GM19238 (cell line): ENCODE measurements at regions not wholly inside any gene's neighbourhood (a gene's known extent, or its start where the extent isn't known, plus 50 kb on each side); places are given as distances from the start of the nearest gene placed in this dataset.

Experiments
- DNase-seq: peaks from one replicate; pipeline ENCODE4 v3.0.0; 2011; ENCODE audit warnings: low spot score; ENCODE audit not compliant: insufficient read length

- DNase-seq, result no peak
These were observed 160.3 kb upstream of the TENM3 start for GRCh38 chr4:182082910-182083309.

GRCh38 chr4:182083671-182084410, 159.4 kb upstream of the TENM3 start:
- DNase-seq, result no peak

GRCh38 chr4:182085051-182085480, 158.1 kb upstream of the TENM3 start:
- DNase-seq, result no peak

DNA sequence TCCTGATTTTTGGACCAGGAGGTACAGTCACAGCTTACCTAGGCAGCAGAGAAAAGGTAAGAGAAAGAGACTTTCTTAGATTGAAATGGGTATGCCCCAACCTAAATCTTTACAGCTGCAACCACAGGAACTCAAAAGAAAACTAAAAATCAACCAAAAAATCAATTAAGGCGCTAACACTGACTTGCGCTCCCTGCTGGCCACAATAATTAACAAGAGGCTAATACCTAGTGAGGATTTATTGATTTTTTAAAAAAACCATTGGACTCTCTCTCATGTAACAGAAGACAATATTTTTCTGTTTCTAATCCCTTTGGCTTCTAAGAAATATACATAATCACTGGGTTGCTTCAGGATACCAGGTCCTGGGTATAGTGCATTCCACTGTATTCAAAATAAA, 153.9 kb upstream of the TENM3 start:
- no peak for DNase-seq

- no peak for DNase-seq
These were observed 153.0 kb upstream of the TENM3 start for GRCh38 chr4:182090186-182090585.

DNA sequence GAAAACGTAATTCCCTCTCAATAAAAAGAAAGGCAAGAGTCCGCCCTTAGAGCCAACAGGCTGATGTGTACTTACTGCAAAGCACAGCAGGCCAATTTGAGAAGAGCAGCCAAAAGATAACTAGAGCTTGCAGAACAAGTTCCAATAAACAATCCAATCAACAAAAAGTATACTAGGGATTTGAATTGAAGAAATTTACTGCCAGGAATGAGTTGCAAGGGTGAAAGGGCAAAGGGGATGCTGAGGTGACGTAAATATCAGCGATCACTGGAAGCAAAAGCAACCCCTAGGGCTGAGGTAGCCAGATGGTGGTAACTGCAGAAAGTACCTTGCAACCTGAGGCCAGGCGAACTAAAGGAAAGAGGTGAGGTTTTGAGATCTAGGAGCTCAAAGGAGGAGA, 152.1 kb upstream of the TENM3 start:
- no peak for DNase-seq

GRCh38 chr4:182093431-182093831, 149.8 kb upstream of the TENM3 start:
- DNase-seq, result no peak

DNA sequence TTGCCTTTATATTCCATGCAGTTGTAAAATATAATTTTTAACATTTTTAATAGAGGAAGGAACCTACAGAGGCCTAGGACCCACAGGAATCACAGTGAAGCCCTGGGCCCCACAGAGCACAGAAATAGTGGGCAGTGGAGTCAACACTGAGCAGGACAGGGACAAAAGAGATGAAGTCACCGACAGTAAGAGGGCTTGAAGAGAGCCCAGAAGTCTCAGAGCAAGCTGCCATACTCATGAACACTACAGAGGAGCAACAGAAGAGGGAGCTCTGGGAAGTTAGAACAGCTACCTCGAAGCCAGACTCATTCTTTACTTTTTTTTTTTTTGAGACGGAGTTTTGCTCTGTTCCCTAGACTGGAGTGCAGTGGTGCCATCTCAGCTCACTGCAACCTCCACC, 149.3 kb upstream of the TENM3 start:
- no peak for DNase-seq

GRCh38 chr4:182101618-182102017, 141.6 kb upstream of the TENM3 start:
- DNase-seq, result no peak

DNA sequence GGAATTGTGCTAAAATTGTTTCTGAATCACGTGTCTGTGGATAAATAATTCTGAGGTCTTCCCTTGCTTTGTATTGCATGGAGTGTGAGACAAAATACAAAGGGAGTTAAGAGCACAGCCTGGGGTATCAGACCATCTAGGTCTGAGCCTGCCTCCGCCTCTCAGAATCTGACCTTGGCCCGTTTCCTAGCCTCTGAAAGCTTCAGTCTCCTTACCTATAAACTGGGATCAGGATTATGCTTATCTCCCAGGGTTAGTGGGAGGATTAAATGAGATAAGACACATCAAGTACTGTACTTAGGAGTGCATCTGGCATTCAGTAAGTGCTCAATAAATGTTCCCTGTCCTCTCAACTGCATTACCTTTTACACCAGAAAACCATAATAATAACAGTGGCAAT, 140.6 kb upstream of the TENM3 start:
- no peak for DNase-seq

DNA sequence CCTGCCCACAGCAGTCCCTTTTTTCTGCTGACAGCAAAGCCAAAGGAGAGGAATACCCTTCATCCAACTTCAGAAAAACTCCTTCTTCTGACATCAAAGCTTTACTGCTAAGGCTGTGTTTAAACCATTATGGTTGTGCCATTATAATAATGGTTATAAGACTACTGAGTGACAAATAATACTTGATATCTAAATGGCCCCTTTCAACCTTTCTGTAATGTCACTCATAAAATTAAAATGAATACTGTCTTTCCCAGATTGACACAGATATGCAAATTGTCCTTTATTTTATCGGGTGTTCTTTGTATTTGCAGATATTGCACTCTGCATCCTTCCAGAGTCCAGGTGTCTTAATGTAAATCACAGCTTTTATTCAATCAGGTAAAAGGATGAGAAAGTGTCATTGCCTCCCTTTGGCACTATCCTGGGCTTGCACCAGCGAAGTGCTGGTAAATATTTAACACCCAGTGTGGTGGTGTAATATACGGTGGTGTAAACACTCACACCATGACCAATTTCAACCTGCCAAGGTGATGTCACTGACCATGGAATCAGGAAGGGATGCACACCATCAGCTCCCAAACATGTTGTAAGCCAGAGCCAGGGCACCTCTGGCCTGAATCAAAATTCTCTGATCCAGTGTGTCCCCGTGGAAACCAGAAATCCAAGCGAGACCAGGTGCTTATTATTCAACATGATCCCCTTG, 139.4 kb upstream of the TENM3 start:
- no peak for DNase-seq

- DNase-seq, result no peak
These were observed 137.8 kb upstream of the TENM3 start for GRCh38 chr4:182105416-182105815.

- no peak for DNase-seq
These were observed 135.3 kb upstream of the TENM3 start for GRCh38 chr4:182107931-182108330.

DNA sequence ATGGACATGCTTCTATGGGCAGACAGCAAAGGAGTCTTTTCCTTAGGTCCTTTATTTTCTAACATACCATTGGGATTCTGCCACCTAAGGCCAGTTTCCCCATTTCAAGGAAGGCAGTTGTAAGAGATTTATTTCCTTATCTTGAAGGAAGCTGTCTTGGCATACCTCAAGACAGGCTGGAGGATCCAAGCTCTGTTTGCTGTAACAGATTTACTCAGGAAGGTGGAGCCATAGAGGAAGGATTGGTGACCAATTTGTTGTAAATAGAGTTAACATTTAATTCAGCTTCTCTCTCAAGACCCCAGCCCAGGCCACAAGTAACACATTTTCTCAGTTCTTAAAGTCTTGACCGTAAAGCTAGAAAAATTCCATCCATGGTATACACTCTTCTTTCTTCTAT, 131.6 kb upstream of the TENM3 start:
- no peak for DNase-seq

DNA sequence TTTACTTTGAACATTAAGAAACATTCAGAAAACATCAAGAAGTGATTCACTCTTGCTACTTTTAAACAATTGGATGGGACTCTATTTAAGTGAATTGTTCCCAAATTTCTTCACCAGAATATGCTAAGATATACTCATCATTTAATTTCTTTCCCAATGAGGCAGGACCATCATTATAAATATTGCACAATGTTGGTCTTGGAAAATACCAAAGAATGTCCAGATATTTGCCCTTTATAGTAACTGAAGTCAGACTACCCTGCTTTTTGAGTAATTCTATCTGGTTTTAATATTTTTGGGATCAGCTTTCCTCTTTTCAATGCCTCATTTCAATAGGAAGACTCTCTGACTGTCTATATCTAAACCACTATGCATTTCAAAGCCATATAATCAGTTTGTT, 129.4 kb upstream of the TENM3 start:
- DNase-seq, result no peak

- DNase-seq, result no peak
These were observed 118.8 kb upstream of the TENM3 start for GRCh38 chr4:182124359-182124758.

DNA sequence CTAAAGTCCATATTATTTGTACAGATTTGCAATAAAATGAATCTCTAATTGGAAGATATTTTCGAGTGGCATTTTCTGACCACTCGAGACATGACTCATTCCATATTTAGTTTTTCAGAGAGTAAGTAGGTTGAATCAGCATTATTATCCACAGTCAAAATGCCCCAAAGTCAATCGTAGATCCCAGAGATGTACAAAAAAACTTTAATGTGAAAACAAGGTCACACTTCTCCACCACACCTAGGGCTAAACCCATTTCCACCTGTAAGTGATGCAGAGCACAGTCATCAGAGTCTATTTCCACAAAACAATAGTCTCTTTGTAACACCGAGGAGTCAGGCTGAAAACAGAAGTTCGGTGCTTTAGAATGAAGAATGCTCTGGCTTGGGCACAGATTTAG, 117.1 kb upstream of the TENM3 start:
- no peak for DNase-seq

DNA sequence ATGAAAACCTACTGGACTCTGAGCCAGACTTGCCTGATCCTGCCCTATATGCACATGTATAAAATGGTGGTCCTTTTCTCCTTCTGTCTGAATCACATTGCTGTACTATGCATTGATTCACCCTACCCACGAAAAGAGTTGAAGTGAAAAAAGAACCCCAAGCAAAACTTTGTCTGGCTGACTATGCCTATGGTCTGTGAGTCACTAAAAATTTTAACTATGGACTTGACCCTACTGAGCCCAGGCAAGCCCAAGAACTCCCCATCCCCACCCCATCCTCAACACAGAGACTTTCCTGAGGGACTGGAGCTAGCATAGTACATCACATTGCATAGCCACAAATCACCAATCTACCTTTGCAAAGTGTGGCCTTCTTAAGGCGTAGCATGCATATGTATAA, 116.6 kb upstream of the TENM3 start:
- DNase-seq, result no peak

DNA sequence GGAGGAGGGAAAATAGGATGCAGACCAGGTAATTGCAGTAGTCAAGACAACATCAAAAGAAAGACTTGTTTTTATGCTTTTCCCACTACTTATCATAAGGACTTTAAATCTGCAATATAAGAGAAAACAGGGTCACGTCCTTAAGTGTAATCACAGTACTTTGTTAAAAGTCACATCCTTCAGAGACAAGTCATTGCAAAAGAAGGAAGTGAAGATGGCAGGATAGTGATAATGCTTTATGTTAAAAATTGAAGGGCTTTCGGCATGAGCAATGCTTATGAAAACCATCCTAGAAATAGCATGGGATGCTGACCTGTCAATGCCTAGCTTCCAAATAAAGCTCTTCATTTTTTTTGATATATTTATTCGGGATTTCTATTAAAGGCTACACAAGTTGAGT, 110.2 kb upstream of the TENM3 start:
- no peak for DNase-seq

DNA sequence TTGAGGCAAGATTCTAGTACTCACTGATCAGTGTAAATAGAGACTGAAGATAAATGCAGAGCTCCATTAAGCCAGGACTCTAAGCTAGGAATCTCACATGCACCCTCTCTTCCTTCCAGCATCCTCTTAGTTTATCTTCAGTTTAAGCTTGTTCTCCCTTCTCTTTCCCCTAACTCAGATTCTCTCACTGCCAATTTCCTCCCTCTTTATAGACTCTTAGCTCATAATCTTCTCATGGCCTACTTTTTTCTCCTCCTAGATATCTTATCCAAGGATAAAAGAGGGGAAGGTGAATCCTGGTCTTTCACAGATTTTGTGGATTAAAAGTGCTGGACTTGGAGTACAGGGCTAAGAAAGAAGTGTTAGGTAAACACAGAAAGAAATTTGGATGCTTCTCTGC, 108.9 kb upstream of the TENM3 start:
- DNase-seq, result no peak

DNA sequence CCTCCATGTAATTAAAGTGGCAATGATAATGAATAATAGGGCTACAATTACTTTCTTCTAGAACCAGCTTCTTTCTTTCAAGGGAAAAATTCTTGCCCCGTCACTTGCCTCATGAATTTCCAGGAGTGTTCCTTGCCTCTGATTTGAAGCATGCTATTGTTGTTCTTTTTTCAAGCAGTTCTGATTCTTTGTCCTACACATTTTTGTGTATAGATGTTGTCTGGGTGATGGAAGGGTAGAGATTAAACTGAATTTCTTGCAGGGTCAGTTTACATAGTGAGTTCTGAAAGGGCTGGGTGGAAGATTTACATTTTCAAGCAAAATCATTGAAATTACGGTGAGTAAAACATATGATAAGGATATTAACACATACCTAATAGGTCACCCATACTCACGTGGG, 107.0 kb upstream of the TENM3 start:
- DNase-seq, result no peak

DNA sequence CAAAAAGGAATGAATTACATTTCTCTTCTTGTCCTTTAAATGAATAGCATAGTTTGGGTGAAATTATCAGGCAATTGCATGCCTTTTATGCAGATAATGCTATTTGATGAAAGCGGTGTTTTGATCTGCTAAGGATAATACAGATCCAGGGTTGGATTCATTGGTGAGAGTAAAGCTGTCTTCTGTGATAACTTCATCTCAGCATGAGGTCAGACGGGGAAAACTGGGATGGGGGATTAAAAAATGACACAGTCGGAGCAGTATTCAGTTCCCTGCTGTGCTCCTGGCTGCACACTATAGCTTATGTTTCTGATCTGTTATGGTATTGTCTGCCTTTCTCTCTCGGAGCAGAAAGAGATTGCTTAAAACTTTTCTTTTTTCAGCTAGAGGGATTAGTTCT, 105.9 kb upstream of the TENM3 start:
- no peak for DNase-seq

GRCh38 chr4:182139491-182139890, 103.7 kb upstream of the TENM3 start:
- DNase-seq, result no peak
